ENCODE measurements at regions not wholly inside any gene's neighbourhood (a gene's known extent, or its start where the extent isn't known, plus 50 kb on each side); places are given as distances from the start of the nearest gene placed in this dataset.

- no peak for DNase-seq
These were observed 425.8 kb upstream of the MYT1L start for GRCh38 chr2:2756886-2757285.

GRCh38 chr2:2755990-2756389 lies 424.9 kb upstream of the MYT1L start:
- no peak for DNase-seq

- no peak for DNase-seq
These were observed 423.9 kb upstream of the MYT1L start for GRCh38 chr2:2754940-2755339.

GRCh38 chr2:2751715-2752315 lies 420.7 kb upstream of the MYT1L start:
- no peak for DNase-seq

GRCh38 chr2:2750867-2751714 lies 420.0 kb upstream of the MYT1L start:
- DNase-seq: no peak

- DNase-seq: no peak
These were observed 418.1 kb upstream of the MYT1L start for GRCh38 chr2:2749206-2749598.

GRCh38 chr2:2748399-2749205 lies 417.5 kb upstream of the MYT1L start:
- no peak for DNase-seq

- no peak for DNase-seq
These were observed 416.8 kb upstream of the MYT1L start for GRCh38 chr2:2747797-2748301.

GRCh38 chr2:2746731-2747130 lies 415.7 kb upstream of the MYT1L start:
- no peak for DNase-seq

GRCh38 chr2:2744958-2745715 lies 414.1 kb upstream of the MYT1L start:
- no peak for DNase-seq

- no peak for DNase-seq
These were observed 413.0 kb upstream of the MYT1L start for GRCh38 chr2:2744107-2744506.

- no peak for DNase-seq
These were observed 412.1 kb upstream of the MYT1L start for GRCh38 chr2:2743164-2743571.

GRCh38 chr2:2742726-2743125 lies 411.7 kb upstream of the MYT1L start:
- no peak for DNase-seq

GRCh38 chr2:2740238-2740775 lies 409.2 kb upstream of the MYT1L start:
- DNase-seq: no peak

- no peak for DNase-seq
These were observed 408.2 kb upstream of the MYT1L start for GRCh38 chr2:2739231-2739795.

GRCh38 chr2:2738684-2739083 lies 407.6 kb upstream of the MYT1L start:
- DNase-seq: no peak

GRCh38 chr2:2738276-2738675 lies 407.2 kb upstream of the MYT1L start:
- DNase-seq: no peak

- DNase-seq: no peak
These were observed 404.0 kb upstream of the MYT1L start for GRCh38 chr2:2735041-2735440.

GRCh38 chr2:2734308-2734707 lies 403.2 kb upstream of the MYT1L start:
- DNase-seq: no peak

- no peak for DNase-seq
These were observed 402.7 kb upstream of the MYT1L start for GRCh38 chr2:2733818-2734217.

- no peak for DNase-seq
These were observed 401.4 kb upstream of the MYT1L start for GRCh38 chr2:2732331-2733119.

Data from T-helper 1 cell (primary cell).